ENCODE measurements at regions not wholly inside any gene's neighbourhood (a gene's known extent, or its start where the extent isn't known, plus 50 kb on each side); places are given as distances from the start of the nearest gene placed in this dataset.
"Not testable (repeated sequence)": the region's sequence is repeated elsewhere in the genome, so short reads cannot be mapped to it uniquely, and the experiment has no call there.

GRCh38 chr9:107817595-107818502, 328.3 kb upstream of the KLF4 start:
- TF ChIP-seq, protein P1, sequence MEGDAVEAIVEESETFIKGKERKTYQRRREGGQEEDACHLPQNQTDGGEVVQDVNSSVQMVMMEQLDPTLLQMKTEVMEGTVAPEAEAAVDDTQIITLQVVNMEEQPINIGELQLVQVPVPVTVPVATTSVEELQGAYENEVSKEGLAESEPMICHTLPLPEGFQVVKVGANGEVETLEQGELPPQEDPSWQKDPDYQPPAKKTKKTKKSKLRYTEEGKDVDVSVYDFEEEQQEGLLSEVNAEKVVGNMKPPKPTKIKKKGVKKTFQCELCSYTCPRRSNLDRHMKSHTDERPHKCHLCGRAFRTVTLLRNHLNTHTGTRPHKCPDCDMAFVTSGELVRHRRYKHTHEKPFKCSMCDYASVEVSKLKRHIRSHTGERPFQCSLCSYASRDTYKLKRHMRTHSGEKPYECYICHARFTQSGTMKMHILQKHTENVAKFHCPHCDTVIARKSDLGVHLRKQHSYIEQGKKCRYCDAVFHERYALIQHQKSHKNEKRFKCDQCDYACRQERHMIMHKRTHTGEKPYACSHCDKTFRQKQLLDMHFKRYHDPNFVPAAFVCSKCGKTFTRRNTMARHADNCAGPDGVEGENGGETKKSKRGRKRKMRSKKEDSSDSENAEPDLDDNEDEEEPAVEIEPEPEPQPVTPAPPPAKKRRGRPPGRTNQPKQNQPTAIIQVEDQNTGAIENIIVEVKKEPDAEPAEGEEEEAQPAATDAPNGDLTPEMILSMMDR (IDR thresholded peaks at IDR 0.05) = not testable (repeated sequence)
- not testable (repeated sequence) for TF ChIP-seq POLR2A, EP300 (IDR thresholded peaks at IDR 0.05)
